ENCODE measurements at regions not wholly inside any gene's neighbourhood (a gene's known extent, or its start where the extent isn't known, plus 50 kb on each side); places are given as distances from the start of the nearest gene placed in this dataset.
"Not testable (repeated sequence)": the region's sequence is repeated elsewhere in the genome, so short reads cannot be mapped to it uniquely, and the experiment has no call there.

- in situ Hi-C loops (cut with MboI; ENCODE audit: low pct_unique_long_range_greater_than_20kb, low sequenced_read_pairs) = no loop called here
- no peak for DNase-seq
These were observed 1359.4 kb upstream of the GJE1 start for GRCh38 chr6:140773276-140773675.

GRCh38 chr6:140772576-140772975 lies 1360.1 kb upstream of the GJE1 start:
- in situ Hi-C loops (cut with MboI; ENCODE audit: low pct_unique_long_range_greater_than_20kb, low sequenced_read_pairs) = no loop called here
- no peak for DNase-seq

- in situ Hi-C loops (cut with MboI; ENCODE audit: low pct_unique_long_range_greater_than_20kb, low sequenced_read_pairs) = no loop called here
- no peak for DNase-seq
These were observed 1364.6 kb upstream of the GJE1 start for GRCh38 chr6:140768133-140768532.

GRCh38 chr6:140766999-140767398 lies 1365.7 kb upstream of the GJE1 start:
- in situ Hi-C loops (cut with MboI; ENCODE audit: low pct_unique_long_range_greater_than_20kb, low sequenced_read_pairs) = no loop called here
- DNase-seq = no peak

GRCh38 chr6:140758169-140758877 lies 1374.4 kb upstream of the GJE1 start:
- DNase-seq = no peak
- in situ Hi-C loops (cut with MboI; ENCODE audit: low pct_unique_long_range_greater_than_20kb, low sequenced_read_pairs) = no loop called here

GRCh38 chr6:140752234-140752633 lies 1377.8 kb upstream of the CITED2 start:
- no peak for DNase-seq
- in situ Hi-C loops (cut with MboI; ENCODE audit: low pct_unique_long_range_greater_than_20kb, low sequenced_read_pairs) = no loop called here

- no peak for DNase-seq
These were observed 1372.7 kb upstream of the CITED2 start for GRCh38 chr6:140747114-140747513.

GRCh38 chr6:140744659-140745320 lies 1370.3 kb upstream of the CITED2 start:
- in situ Hi-C loops (cut with MboI; ENCODE audit: low pct_unique_long_range_greater_than_20kb, low sequenced_read_pairs) = no loop called here
- no peak for DNase-seq

More at GRCh38 chr6:140747114-140747513, 1372.7 kb upstream of the CITED2 start:
- in situ Hi-C loops (cut with MboI; ENCODE audit: low pct_unique_long_range_greater_than_20kb, low sequenced_read_pairs) = no loop called here

- in situ Hi-C loops (cut with MboI; ENCODE audit: low pct_unique_long_range_greater_than_20kb, low sequenced_read_pairs) = no loop called here
- DNase-seq = no peak
These were observed 1361.8 kb upstream of the CITED2 start for GRCh38 chr6:140736231-140736630.

- in situ Hi-C loops (cut with MboI; ENCODE audit: low pct_unique_long_range_greater_than_20kb, low sequenced_read_pairs) = no loop called here
- no peak for DNase-seq
These were observed 1358.5 kb upstream of the CITED2 start for GRCh38 chr6:140732991-140733390.

GRCh38 chr6:140732155-140732554 lies 1357.7 kb upstream of the CITED2 start:
- DNase-seq = no peak
- in situ Hi-C loops (cut with MboI; ENCODE audit: low pct_unique_long_range_greater_than_20kb, low sequenced_read_pairs) = no loop called here

GRCh38 chr6:140731741-140732140 lies 1357.3 kb upstream of the CITED2 start:
- in situ Hi-C loops (cut with MboI; ENCODE audit: low pct_unique_long_range_greater_than_20kb, low sequenced_read_pairs) = no loop called here
- DNase-seq = no peak

- in situ Hi-C loops (cut with MboI; ENCODE audit: low pct_unique_long_range_greater_than_20kb, low sequenced_read_pairs) = no loop called here
- no peak for DNase-seq
These were observed 1355.1 kb upstream of the CITED2 start for GRCh38 chr6:140729521-140729920.

- DNase-seq = no peak
- in situ Hi-C loops (cut with MboI; ENCODE audit: low pct_unique_long_range_greater_than_20kb, low sequenced_read_pairs) = no loop called here
These were observed 1343.6 kb upstream of the CITED2 start for GRCh38 chr6:140718021-140718420.

- DNase-seq = peak; percentile 20
- in situ Hi-C loops (cut with MboI; ENCODE audit: low pct_unique_long_range_greater_than_20kb, low sequenced_read_pairs) = no loop called here
These were observed 1339.0 kb upstream of the CITED2 start for GRCh38 chr6:140713495-140713894.

- in situ Hi-C loops (cut with MboI; ENCODE audit: low pct_unique_long_range_greater_than_20kb, low sequenced_read_pairs) = no loop called here
These were observed 1336.7 kb upstream of the CITED2 start for GRCh38 chr6:140711019-140711613.

GRCh38 chr6:140708441-140708840 lies 1334.0 kb upstream of the CITED2 start:
- DNase-seq = no peak
- in situ Hi-C loops (cut with MboI; ENCODE audit: low pct_unique_long_range_greater_than_20kb, low sequenced_read_pairs) = no loop called here

More at GRCh38 chr6:140711019-140711613, 1336.7 kb upstream of the CITED2 start:
- DNase-seq = peak; percentile 72

- in situ Hi-C loops (cut with MboI; ENCODE audit: low pct_unique_long_range_greater_than_20kb, low sequenced_read_pairs); DNase-seq: not testable (repeated sequence)
These were observed 1329.6 kb upstream of the CITED2 start for GRCh38 chr6:140704008-140704407.

- in situ Hi-C loops (cut with MboI; ENCODE audit: low pct_unique_long_range_greater_than_20kb, low sequenced_read_pairs) = no loop called here
- no peak for DNase-seq
These were observed 1323.1 kb upstream of the CITED2 start for GRCh38 chr6:140697585-140697984.

GRCh38 chr6:140684776-140685550 lies 1310.5 kb upstream of the CITED2 start:
- no peak for DNase-seq
- in situ Hi-C loops (cut with MboI; ENCODE audit: low pct_unique_long_range_greater_than_20kb, low sequenced_read_pairs) = no loop called here
